SK-N-SH (cell line): ENCODE measurements at regions not wholly inside any gene's neighbourhood (a gene's known extent, or its start where the extent isn't known, plus 50 kb on each side); places are given as distances from the start of the nearest gene placed in this dataset.

Experiments used
- CTCF ChIA-PET: fragments of 300-600, 350-600 bp; formaldehyde crosslinking; extraction: SDS; loops from one replicate; lab custom pipeline; 2021; lab: Yijun Ruan, JAX
- POLR2A ChIA-PET: fragments of 350-600 bp; sonication (Branson Sonifier 250); formaldehyde crosslinking; extraction: SDS; loops from one replicate; lab custom pipeline; 2020; ENCODE audit warnings: antibody characterized with exemption, inconsistent platforms; lab: Yijun Ruan, JAX
- DNase-seq: peaks from one replicate; pipeline ENCODE4 v3.0.0; 2012
- H2AFZ ChIP-seq: fragments of 200-600 bp; sonication (generic); 2 replicates; pipeline ENCODE4 v1.8.1; 2016; ENCODE audit warnings: antibody characterized with exemption, mild to moderate bottlenecking, low read depth
- H3F3A ChIP-seq: fragments of 200-600 bp; sonication (generic); replicated peaks from 2 replicates; pipeline ENCODE3; 2016; ENCODE audit warnings: antibody characterized with exemption, mild to moderate bottlenecking; ENCODE audit not compliant: insufficient read depth
- H3K27ac ChIP-seq, 2 experiments: fragments of 200-500 bp in 1 of 2; fragments of 200-600 bp in 1 of 2; sonication (Bioruptor generic) in 1 of 2; sonication (generic), shearing (Covaris generic) in 1 of 2; 2 replicates each; pipeline versions ENCODE4 v1.5.1 to v1.6.1; 2014 to 2016; ENCODE audit warnings: low read depth in 2 of 2, inconsistent platforms in 1 of 2, low read length in 1 of 2, mild to moderate bottlenecking in 1 of 2, mixed read lengths in 1 of 2
- H3K27me3 ChIP-seq: fragments of 200-600 bp; sonication (generic), shearing (Covaris generic); 2 replicates; pipeline ENCODE4 v1.6.1; 2016; ENCODE audit warnings: mixed run types; ENCODE audit not compliant: insufficient read depth
- H3K36me3 ChIP-seq, 2 experiments: fragments of 200-500 bp in 1 of 2; fragments of 200-600 bp in 1 of 2; sonication (Bioruptor generic) in 1 of 2; sonication (generic) in 1 of 2; replicated peaks in 1 of 2; 2 replicates each; pipeline versions ENCODE3 to v1.5.1; 2014 to 2016; ENCODE audit warnings: low read length in 1 of 2, mild to moderate bottlenecking in 1 of 2; ENCODE audit not compliant: insufficient read depth in 2 of 2, control insufficient read depth in 1 of 2
- H3K4me1 ChIP-seq, 2 experiments: fragments of 200-500 bp in 1 of 2; fragments of 200-600 bp in 1 of 2; sonication (Bioruptor generic) in 1 of 2; sonication (generic), shearing (Covaris generic) in 1 of 2; 2 replicates each; pipeline versions ENCODE4 v1.5.1 to v1.6.1; 2014 to 2016; ENCODE audit warnings: low read depth in 1 of 2, low read length in 1 of 2, mixed run types in 1 of 2; ENCODE audit not compliant: insufficient read depth in 2 of 2, control insufficient read depth in 1 of 2
- H3K4me2 ChIP-seq: fragments of 200-600 bp; sonication (generic), shearing (Covaris generic); 2 replicates; pipeline ENCODE4 v1.6.1; 2017; ENCODE audit warnings: mixed run types
- H3K4me3 ChIP-seq, 2 experiments: fragments of 200-500 bp in 1 of 2; fragments of 200-600 bp in 1 of 2; sonication (Bioruptor generic) in 1 of 2; sonication (generic), shearing (Covaris generic) in 1 of 2; 2 replicates each; pipeline versions ENCODE4 v1.5.1 to v1.8.1; 2014 to 2016; ENCODE audit warnings: low read depth in 2 of 2, inconsistent platforms in 1 of 2, low read length in 1 of 2, mild to moderate bottlenecking in 1 of 2, mixed read lengths in 1 of 2, moderate library complexity in 1 of 2
- H3K79me2 ChIP-seq: fragments of 200-600 bp; sonication (generic); 2 replicates; pipeline ENCODE4 v1.8.1; 2017; ENCODE audit warnings: mild to moderate bottlenecking; ENCODE audit not compliant: insufficient read depth
- H3K9ac ChIP-seq: fragments of 200-600 bp; sonication (generic); 2 replicates; pipeline ENCODE4 v1.6.1; 2017; ENCODE audit warnings: mixed run types
- H3K9me2 ChIP-seq: fragments of 200-600 bp; sonication (generic); 2 replicates; pipeline ENCODE4 v1.6.1; 2017; ENCODE audit warnings: mixed run types
- H3K9me3 ChIP-seq: fragments of 200-600 bp; sonication (generic); 2 replicates; pipeline ENCODE4 v1.6.1; 2017; ENCODE audit warnings: mixed run types, mild to moderate bottlenecking, moderate library complexity
- H4K20me1 ChIP-seq: fragments of 200-600 bp; sonication (generic); 2 replicates; pipeline ENCODE4 v1.6.1; 2017; ENCODE audit warnings: mild to moderate bottlenecking, mixed run types; ENCODE audit not compliant: insufficient read depth
- FOXJ3 ChIP-seq: sonication (generic); formaldehyde crosslinking; IDR thresholded peaks from 2 replicates; pipeline ENCODE4 v1.5.1; 2020; ENCODE audit warnings: mild to moderate bottlenecking, missing genetic modification reagents
- GABPA ChIP-seq: IDR thresholded peaks from 2 replicates; pipeline ENCODE4 v1.4.0; 2012; ENCODE audit warnings: low read depth, mild to moderate bottlenecking
- NFIC ChIP-seq: IDR thresholded peaks from 2 replicates; pipeline ENCODE4 v1.4.0; 2012; ENCODE audit warnings: borderline replicate concordance
- POLR2AphosphoS5 ChIP-seq: IDR thresholded peaks from 2 replicates; pipeline ENCODE4 v1.6.1; 2012; ENCODE audit warnings: low read depth, low read length
- RCOR1 ChIP-seq: fragments of 150-350 bp; IDR thresholded peaks from 2 replicates; pipeline ENCODE4 v1.6.1; 2017; ENCODE audit warnings: antibody characterized with exemption, low read length
- RFX5 ChIP-seq: IDR thresholded peaks from 2 replicates; pipeline ENCODE4 v1.6.1; 2012; ENCODE audit warnings: mild to moderate bottlenecking, improper control_type of control experiment, low read length
- RXRA ChIP-seq: IDR thresholded peaks from 2 replicates; pipeline ENCODE4 v1.4.0; 2012; ENCODE audit warnings: low read depth, mild to moderate bottlenecking, borderline replicate concordance
- USF2 ChIP-seq: fragments of 150-350 bp; IDR thresholded peaks from 2 replicates; pipeline ENCODE4 v1.6.1; 2017; ENCODE audit warnings: antibody characterized with exemption, low read length, low read depth, borderline replicate concordance
- YY1 ChIP-seq: IDR thresholded peaks from 2 replicates; pipeline ENCODE4 v1.4.0; 2012; ENCODE audit warnings: low read depth, mild to moderate bottlenecking
- ZBTB33 ChIP-seq: IDR thresholded peaks from 2 replicates; pipeline ENCODE4 v1.4.0; 2012; ENCODE audit warnings: low read depth, borderline replicate concordance
- WGBS: methylation state at CpG from one replicate; pipeline ENCODE4 v1.1.6; 2017; ENCODE audit warnings: low lambda C conversion rate; 5-methylcytosine and 5-hydroxymethylcytosine counted together

DNA sequence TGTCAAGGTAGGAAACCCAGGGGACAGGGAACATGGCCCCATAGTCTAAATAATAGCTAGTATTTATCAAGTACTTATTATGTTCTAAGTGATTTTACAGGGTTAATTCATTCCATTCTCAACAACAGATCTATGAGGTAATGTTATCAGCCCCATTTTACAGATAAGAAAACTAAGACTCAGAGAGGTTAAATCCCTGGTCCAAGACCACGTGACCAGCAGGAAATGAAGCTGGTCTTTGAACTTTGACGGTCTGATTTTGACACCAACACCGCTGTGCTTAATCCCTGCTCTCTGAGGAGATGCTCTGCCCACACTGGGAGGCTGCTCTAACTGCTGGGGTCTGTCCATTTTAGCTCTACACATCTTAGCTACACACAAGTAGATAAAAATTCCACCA is 253.5 kb downstream of the SPTSSA start:
- 31% methylated on average over 3 of the region's 3 CpGs for WGBS
- H3K27me3 ChIP-seq = 0 out of 2 replicates have a peak, but pooled peaks cover 11% of the 10 kb centered on the region
- H3K4me3 ChIP-seq = no peak overlapping the region
- no peaks in the 10 kb centered on the region; a peak in 1 of 4 replicates for H3K4me1 ChIP-seq
- TF ChIP-seq POLR2AphosphoS5 = no peak
- TF ChIP-seq USF2 = no peak
- TF ChIP-seq RXRA = no peak
- no peak for TF ChIP-seq YY1
- no peak for TF ChIP-seq RCOR1
- TF ChIP-seq ZBTB33 = no peak
- TF ChIP-seq GABPA = no peak
- ChIA-PET CTCF (interaction anchor here (0.9 kb wide), 1 partner anchor 19 kb away, joined by 5 read pairs; no protein-coding TSS in a partner anchor), POLR2A (no interaction called here)
- H3F3A ChIP-seq = no peaks in the 10 kb centered on the region
- H3K9me2 ChIP-seq = no peaks in the 10 kb centered on the region
- H3K27ac ChIP-seq = no peak overlapping the region
- no peaks in the 10 kb centered on the region for H3K36me3 ChIP-seq
- no peak overlapping the region for H2AFZ ChIP-seq
- H3K79me2 ChIP-seq = no peaks in the 10 kb centered on the region
- no peak for DNase-seq
- H4K20me1 ChIP-seq = no peaks in the 10 kb centered on the region
- H3K4me2 ChIP-seq = no peak overlapping the region
- no peaks in the 10 kb centered on the region for H3K9me3 ChIP-seq
- no peak overlapping the region for H3K9ac ChIP-seq

- H3K9ac ChIP-seq = no peak overlapping the region
- H2AFZ ChIP-seq = no peak overlapping the region
- WGBS = 75% methylated on average over 1 of the region's 1 CpG
- ChIA-PET CTCF (no interaction called here), POLR2A (no interaction called here)
- TF ChIP-seq FOXJ3 (no peak), RFX5 (no peak), NFIC (no peak), ZBTB33 (no peak)
- no peaks in the 10 kb centered on the region for H3K9me3 ChIP-seq
- H3K27me3 ChIP-seq = no peaks in the 10 kb centered on the region
- H3K79me2 ChIP-seq = no peaks in the 10 kb centered on the region
- no peak for DNase-seq
- H4K20me1 ChIP-seq = no peaks in the 10 kb centered on the region
- H3F3A ChIP-seq = no peaks in the 10 kb centered on the region
- H3K36me3 ChIP-seq = no peaks in the 10 kb centered on the region
- H3K9me2 ChIP-seq = no peaks in the 10 kb centered on the region
- H3K27ac ChIP-seq = no peak overlapping the region
- H3K4me1 ChIP-seq = no peaks in the 10 kb centered on the region
- no peak overlapping the region for H3K4me2 ChIP-seq
- H3K4me3 ChIP-seq = no peak overlapping the region
Measured at GRCh38 chr14:34205799-34206198, 254.9 kb upstream of the EGLN3 start.
